ENCODE measurements at regions not wholly inside any gene's neighbourhood (a gene's known extent, or its start where the extent isn't known, plus 50 kb on each side); places are given as distances from the start of the nearest gene placed in this dataset.

GRCh38 chr3:30069056-30069455, 537.3 kb upstream of the TGFBR2 start:
- POLR2A ChIA-PET: no interaction called here
- CTCF ChIA-PET: interaction anchor here (0.6 kb wide), 1 partner anchor 26 kb away, joined by 3 read pairs; no protein-coding TSS in a partner anchor
- DNase-seq (ENCODE audit: extremely low spot score): no peak
- no peak for TF ChIP-seq NFRKB (IDR thresholded peaks at IDR 0.05)
- TF ChIP-seq CTBP1 (IDR thresholded peaks at IDR 0.05; ENCODE audit: borderline replicate concordance): no peak
- TF ChIP-seq SP1 (IDR thresholded peaks at IDR 0.05): no peak
- no peak for TF ChIP-seq HDGF (IDR thresholded peaks at IDR 0.05; ENCODE audit: borderline replicate concordance)
- no peak for TF ChIP-seq PKNOX1 (IDR thresholded peaks at IDR 0.05)
- no peak for TF ChIP-seq SUZ12 (IDR thresholded peaks at IDR 0.05)
- TF ChIP-seq LEF1 (IDR thresholded peaks at IDR 0.05; ENCODE audit: borderline replicate concordance): no peak
- TF ChIP-seq FOXA1 (IDR thresholded peaks at IDR 0.05): no peak
- TF ChIP-seq TARDBP (IDR thresholded peaks at IDR 0.05): no peak
- no peak for TF ChIP-seq ELF4 (IDR thresholded peaks at IDR 0.05)
- TF ChIP-seq FOXM1 (IDR thresholded peaks at IDR 0.05; ENCODE audit: borderline replicate concordance): no peak
- no peak for TF ChIP-seq FOXK2 (IDR thresholded peaks at IDR 0.05)
- no peak for TF ChIP-seq L3MBTL2 (conservative IDR thresholded peaks at IDR 0.05)
- no peak for TF ChIP-seq BHLHE40 (IDR thresholded peaks at IDR 0.05; ENCODE audit: borderline replicate concordance)
- no peak for TF ChIP-seq ZNF384 (IDR thresholded peaks at IDR 0.05)
- TF ChIP-seq ARNT (IDR thresholded peaks at IDR 0.05): no peak

DNA sequence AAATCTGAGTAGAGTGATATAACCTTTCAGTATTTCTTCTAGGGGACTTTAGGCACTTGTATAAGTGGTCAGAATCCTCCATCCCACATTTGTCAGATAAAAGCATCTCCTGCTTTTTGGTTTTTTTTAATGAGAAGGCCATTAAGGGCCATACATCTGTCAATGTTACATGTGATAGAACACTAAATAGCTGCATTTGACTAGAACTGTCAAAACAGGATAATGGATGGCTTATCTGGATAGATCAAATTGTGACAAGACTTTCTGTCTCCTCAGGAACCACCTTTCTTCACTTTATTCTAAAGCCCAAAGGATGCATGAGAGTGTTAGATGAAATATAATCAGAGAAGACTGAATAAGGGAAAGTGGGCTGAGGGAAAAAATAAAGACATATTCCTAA, 533.4 kb upstream of the TGFBR2 start:
- TF ChIP-seq CTBP1 (IDR thresholded peaks at IDR 0.05; ENCODE audit: borderline replicate concordance): no peak
- TF ChIP-seq NFRKB (IDR thresholded peaks at IDR 0.05): no peak
- no peak for TF ChIP-seq ELF4 (IDR thresholded peaks at IDR 0.05)
- no peak for TF ChIP-seq SP1 (IDR thresholded peaks at IDR 0.05)
- POLR2A ChIA-PET: no interaction called here
- DNase-seq (ENCODE audit: extremely low spot score): no peak
- CTCF ChIA-PET: no interaction called here

GRCh38 chr3:30073622-30074021, 532.8 kb upstream of the TGFBR2 start:
- TF ChIP-seq HDGF (IDR thresholded peaks at IDR 0.05; ENCODE audit: borderline replicate concordance): no peak
- no peak for TF ChIP-seq FOXK2 (IDR thresholded peaks at IDR 0.05)
- no peak for TF ChIP-seq SUZ12 (IDR thresholded peaks at IDR 0.05)
- TF ChIP-seq TARDBP (IDR thresholded peaks at IDR 0.05): no peak
- no peak for TF ChIP-seq BHLHE40 (IDR thresholded peaks at IDR 0.05; ENCODE audit: borderline replicate concordance)
- no peak for TF ChIP-seq LEF1 (IDR thresholded peaks at IDR 0.05; ENCODE audit: borderline replicate concordance)
- TF ChIP-seq CTBP1 (IDR thresholded peaks at IDR 0.05; ENCODE audit: borderline replicate concordance): no peak
- no peak for TF ChIP-seq ARNT (IDR thresholded peaks at IDR 0.05)
- TF ChIP-seq NFRKB (IDR thresholded peaks at IDR 0.05): no peak
- no peak for TF ChIP-seq ELF4 (IDR thresholded peaks at IDR 0.05)
- no peak for TF ChIP-seq PKNOX1 (IDR thresholded peaks at IDR 0.05)
- no peak for TF ChIP-seq ZNF384 (IDR thresholded peaks at IDR 0.05)
- no peak for TF ChIP-seq L3MBTL2 (conservative IDR thresholded peaks at IDR 0.05)
- TF ChIP-seq SP1 (IDR thresholded peaks at IDR 0.05): no peak
- TF ChIP-seq FOXA1 (IDR thresholded peaks at IDR 0.05): no peak
- CTCF ChIA-PET: no interaction called here
- POLR2A ChIA-PET: no interaction called here
- DNase-seq (ENCODE audit: extremely low spot score): no peak

DNA sequence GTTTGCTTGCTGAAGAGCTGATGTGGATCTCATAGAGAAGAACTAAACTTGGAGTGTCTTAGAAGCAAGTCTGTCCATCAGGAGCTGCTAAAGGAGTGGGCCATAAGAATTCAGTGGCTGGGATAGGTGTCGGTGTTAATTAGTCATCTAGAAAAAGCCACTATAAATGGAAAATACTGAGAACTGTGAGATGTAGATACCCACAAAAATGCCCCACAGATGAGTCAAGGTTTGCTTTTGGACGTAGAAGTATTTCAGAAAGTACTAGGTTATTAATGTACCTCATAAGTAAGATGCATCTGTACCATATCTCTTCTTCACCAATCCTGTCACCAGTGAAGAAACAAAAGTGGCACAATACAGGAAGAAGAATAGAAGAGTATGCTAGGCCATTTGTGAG, 530.9 kb upstream of the TGFBR2 start:
- ChIA-PET POLR2A (no interaction called here), CTCF (no interaction called here)
- DNase-seq (ENCODE audit: extremely low spot score): no peak
- TF ChIP-seq NFRKB (IDR thresholded peaks at IDR 0.05) (no peak), SP1 (IDR thresholded peaks at IDR 0.05) (no peak), FOXM1 (IDR thresholded peaks at IDR 0.05; ENCODE audit: borderline replicate concordance) (no peak), CTBP1 (IDR thresholded peaks at IDR 0.05; ENCODE audit: borderline replicate concordance) (no peak)

DNA sequence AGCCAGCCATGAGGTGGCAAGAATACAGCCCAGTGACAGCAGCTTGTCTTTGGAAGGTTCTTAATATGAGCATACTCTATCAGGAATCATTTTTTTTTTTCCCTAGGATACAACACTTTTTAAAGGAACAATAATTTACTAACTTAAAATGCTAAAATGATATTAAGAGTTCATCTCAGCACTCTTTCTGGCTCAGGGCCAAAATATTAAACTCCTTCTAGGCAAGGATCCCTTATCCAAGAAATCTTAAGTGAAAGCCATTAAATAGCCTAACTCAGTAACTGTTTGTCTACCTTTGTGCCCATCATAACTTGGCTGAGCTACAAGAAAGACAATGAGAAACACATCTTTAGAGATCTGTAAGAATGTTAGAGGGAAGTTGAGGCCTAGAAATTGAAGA, 529.5 kb upstream of the TGFBR2 start:
- TF ChIP-seq BHLHE40 (IDR thresholded peaks at IDR 0.05; ENCODE audit: borderline replicate concordance) (no peak), PKNOX1 (IDR thresholded peaks at IDR 0.05) (no peak), LEF1 (IDR thresholded peaks at IDR 0.05; ENCODE audit: borderline replicate concordance) (no peak), FOXM1 (IDR thresholded peaks at IDR 0.05; ENCODE audit: borderline replicate concordance) (no peak), SUZ12 (IDR thresholded peaks at IDR 0.05) (no peak), ZNF384 (IDR thresholded peaks at IDR 0.05) (no peak), L3MBTL2 (conservative IDR thresholded peaks at IDR 0.05) (no peak)
- DNase-seq (ENCODE audit: extremely low spot score): no peak
- CTCF ChIA-PET: no interaction called here
- POLR2A ChIA-PET: no interaction called here

DNA sequence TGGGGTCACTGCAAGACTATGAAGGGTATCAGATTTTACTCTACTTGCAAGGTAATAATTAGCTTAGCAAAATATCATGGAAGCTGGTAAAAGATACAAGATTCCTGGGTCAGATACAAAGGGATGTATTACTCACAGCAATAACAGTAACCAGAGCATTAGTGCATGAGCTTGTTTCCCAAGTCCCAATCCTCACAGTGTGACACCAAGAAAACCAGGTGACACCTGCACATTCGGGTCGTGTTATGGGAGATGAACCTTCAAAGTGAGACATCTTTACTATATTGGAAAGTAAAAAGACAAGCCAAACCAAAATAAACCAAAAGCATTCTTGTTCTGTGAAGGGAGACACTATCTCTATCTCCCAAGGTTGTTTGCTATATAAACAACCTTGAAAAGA, 528.7 kb upstream of the TGFBR2 start:
- CTCF ChIA-PET: no interaction called here
- DNase-seq (ENCODE audit: extremely low spot score): no peak

More for the DNA sequence above, 528.7 kb upstream of the TGFBR2 start:
- no peak for TF ChIP-seq FOXA1 (IDR thresholded peaks at IDR 0.05)
- TF ChIP-seq SP1 (IDR thresholded peaks at IDR 0.05): no peak
- TF ChIP-seq NFRKB (IDR thresholded peaks at IDR 0.05): no peak
- no peak for TF ChIP-seq BHLHE40 (IDR thresholded peaks at IDR 0.05; ENCODE audit: borderline replicate concordance)
- no peak for TF ChIP-seq CTBP1 (IDR thresholded peaks at IDR 0.05; ENCODE audit: borderline replicate concordance)
- TF ChIP-seq ZNF384 (IDR thresholded peaks at IDR 0.05): no peak
- no peak for TF ChIP-seq TARDBP (IDR thresholded peaks at IDR 0.05)
- no peak for TF ChIP-seq ELF4 (IDR thresholded peaks at IDR 0.05)
- TF ChIP-seq PKNOX1 (IDR thresholded peaks at IDR 0.05): no peak
- no peak for TF ChIP-seq L3MBTL2 (conservative IDR thresholded peaks at IDR 0.05)
- no peak for TF ChIP-seq FOXM1 (IDR thresholded peaks at IDR 0.05; ENCODE audit: borderline replicate concordance)
- TF ChIP-seq FOXK2 (IDR thresholded peaks at IDR 0.05): no peak
- no peak for TF ChIP-seq SUZ12 (IDR thresholded peaks at IDR 0.05)
- TF ChIP-seq HDGF (IDR thresholded peaks at IDR 0.05; ENCODE audit: borderline replicate concordance): no peak
- no peak for TF ChIP-seq LEF1 (IDR thresholded peaks at IDR 0.05; ENCODE audit: borderline replicate concordance)
- TF ChIP-seq ARNT (IDR thresholded peaks at IDR 0.05): no peak
- POLR2A ChIA-PET: no interaction called here

Data from HEK293T (cell line).